ENCODE measurements at regions not wholly inside any gene's neighbourhood (a gene's known extent, or its start where the extent isn't known, plus 50 kb on each side); places are given as distances from the start of the nearest gene placed in this dataset.

DNA sequence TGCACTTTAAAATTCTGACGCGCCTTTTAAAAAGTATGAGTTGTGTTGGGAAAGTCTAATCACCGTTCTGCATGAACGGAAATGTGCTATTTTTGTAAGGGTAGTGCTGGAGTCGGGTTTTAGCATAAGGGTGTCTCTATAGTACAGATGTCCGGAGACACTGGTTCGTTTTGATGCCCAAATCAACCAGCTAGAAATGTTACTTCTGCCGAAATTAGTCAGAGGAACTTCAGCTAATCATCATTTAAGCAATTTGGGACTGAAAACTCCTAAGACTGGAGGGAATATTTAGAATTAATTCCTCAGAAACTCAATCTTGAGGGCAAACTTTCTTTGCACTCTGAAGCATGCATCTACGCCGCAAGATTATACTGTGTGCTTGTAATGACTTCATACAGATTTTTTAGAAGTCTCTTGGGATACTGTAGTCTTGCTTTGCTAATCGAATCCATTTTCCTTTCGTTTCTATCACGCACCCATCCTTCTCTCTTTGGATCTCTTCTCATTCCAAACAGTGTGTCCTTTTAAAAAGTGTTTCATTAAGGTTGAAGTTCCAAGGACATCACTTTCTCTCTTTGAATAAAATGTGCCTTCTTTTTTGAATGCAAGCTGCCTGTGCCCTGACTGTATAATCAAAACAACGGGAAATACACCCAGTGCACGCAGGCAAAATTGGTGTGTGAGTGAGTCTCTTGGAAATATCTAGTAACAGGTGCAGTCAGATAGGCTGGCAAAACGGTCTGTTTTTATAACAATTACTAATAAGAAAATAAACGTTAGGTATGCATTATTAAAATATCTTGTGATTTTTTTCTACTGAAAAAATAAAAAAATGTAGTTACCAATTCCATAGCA lies 270.9 kb upstream of the TCF4 start:
- Histone ChIP-seq H3K27me3 (no peaks in the 10 kb centered on the region), H3K9me3 (no peaks in the 10 kb centered on the region), H3K36me3 (no peaks in the 10 kb centered on the region), H3K27ac (no peak overlapping the region), H3K4me1 (ENCODE audit: insufficient read depth) (peaks cover 3% of the 10 kb centered on the region), H3K4me3 (no peak overlapping the region)
- intact Hi-C loops (cut with DNase I), result no loop called here
- DNase-seq, result no peak
- TF ChIP-seq, protein P1, sequence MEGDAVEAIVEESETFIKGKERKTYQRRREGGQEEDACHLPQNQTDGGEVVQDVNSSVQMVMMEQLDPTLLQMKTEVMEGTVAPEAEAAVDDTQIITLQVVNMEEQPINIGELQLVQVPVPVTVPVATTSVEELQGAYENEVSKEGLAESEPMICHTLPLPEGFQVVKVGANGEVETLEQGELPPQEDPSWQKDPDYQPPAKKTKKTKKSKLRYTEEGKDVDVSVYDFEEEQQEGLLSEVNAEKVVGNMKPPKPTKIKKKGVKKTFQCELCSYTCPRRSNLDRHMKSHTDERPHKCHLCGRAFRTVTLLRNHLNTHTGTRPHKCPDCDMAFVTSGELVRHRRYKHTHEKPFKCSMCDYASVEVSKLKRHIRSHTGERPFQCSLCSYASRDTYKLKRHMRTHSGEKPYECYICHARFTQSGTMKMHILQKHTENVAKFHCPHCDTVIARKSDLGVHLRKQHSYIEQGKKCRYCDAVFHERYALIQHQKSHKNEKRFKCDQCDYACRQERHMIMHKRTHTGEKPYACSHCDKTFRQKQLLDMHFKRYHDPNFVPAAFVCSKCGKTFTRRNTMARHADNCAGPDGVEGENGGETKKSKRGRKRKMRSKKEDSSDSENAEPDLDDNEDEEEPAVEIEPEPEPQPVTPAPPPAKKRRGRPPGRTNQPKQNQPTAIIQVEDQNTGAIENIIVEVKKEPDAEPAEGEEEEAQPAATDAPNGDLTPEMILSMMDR (IDR thresholded peaks at IDR 0.05), result no peak
- no peak for TF ChIP-seq POLR2A (IDR thresholded peaks at IDR 0.05)
- no peak for TF ChIP-seq EP300 (IDR thresholded peaks at IDR 0.05)
- WGBS, 3 donors, result 78 to 85% (median 84%) methylated on average over 17 of the region's 17 CpGs

DNA sequence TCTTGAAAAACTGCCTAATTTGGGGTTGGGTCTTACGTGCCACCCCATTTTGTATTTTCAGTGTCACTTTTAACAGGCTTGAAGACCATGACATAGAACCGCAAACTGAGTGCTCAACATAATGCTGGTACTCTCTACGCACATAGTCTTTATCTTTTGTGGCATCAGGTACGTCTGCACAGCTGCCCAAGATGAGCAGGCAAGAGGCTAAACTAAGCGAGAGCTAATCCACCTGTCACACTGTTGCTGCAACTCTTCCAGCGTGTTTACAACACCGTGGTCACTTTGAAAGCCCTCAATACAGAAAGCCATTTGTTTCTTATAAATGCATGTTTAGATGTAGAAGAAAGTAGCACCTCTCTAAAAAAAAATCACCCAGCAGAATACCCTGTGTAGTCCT lies 270.0 kb upstream of the TCF4 start:
- no peaks in the 10 kb centered on the region for H3K27me3 ChIP-seq
- 93 to 97% (median 94%) methylated on average over 7 of the region's 7 CpGs for WGBS, 3 donors
- TF ChIP-seq, protein P1 (IDR thresholded peaks at IDR 0.05), result no peak
- TF ChIP-seq EP300 (IDR thresholded peaks at IDR 0.05) (no peak), POLR2A (IDR thresholded peaks at IDR 0.05) (no peak)
- intact Hi-C loops (cut with DNase I), result no loop called here
- no peaks in the 10 kb centered on the region for H3K36me3 ChIP-seq
- H3K4me3 ChIP-seq, result no peak overlapping the region
- H3K9me3 ChIP-seq, result no peaks in the 10 kb centered on the region
- no peak overlapping the region for H3K27ac ChIP-seq
- no peaks in the 10 kb centered on the region for H3K4me1 ChIP-seq (ENCODE audit: insufficient read depth)
- DNase-seq, result no peak

DNA sequence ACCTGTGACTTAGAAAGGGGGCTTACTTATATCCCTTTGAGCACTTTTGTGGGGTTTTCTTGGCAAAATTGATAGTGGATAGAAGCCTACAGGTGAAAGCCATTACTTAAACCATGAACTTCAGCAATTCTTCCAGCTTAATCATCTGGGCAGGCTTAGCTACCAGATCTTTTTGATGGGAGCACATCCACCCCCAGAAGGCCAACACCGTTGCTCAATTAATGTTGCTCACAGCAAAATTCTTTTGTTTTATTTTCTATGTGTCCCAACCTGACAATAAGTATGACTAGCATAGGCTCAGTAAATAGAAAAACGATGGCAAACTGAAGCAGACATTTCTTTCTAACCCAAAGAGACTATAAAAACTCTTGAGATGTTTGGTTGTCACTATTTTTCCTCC lies 269.4 kb upstream of the TCF4 start:
- Histone ChIP-seq H3K4me3 (no peak overlapping the region), H3K36me3 (no peaks in the 10 kb centered on the region), H3K27me3 (no peaks in the 10 kb centered on the region), H3K27ac (no peak overlapping the region), H3K4me1 (ENCODE audit: insufficient read depth) (no peaks in the 10 kb centered on the region), H3K9me3 (no peaks in the 10 kb centered on the region)
- DNase-seq, result no peak
- intact Hi-C loops (cut with DNase I), result no loop called here
- WGBS, 3 donors, result 55 to 60% (median 59%) methylated on average over 2 of the region's 2 CpGs
- TF ChIP-seq POLR2A (IDR thresholded peaks at IDR 0.05) (no peak), EP300 (IDR thresholded peaks at IDR 0.05) (no peak)
- TF ChIP-seq, protein P1 (IDR thresholded peaks at IDR 0.05), result no peak

DNA sequence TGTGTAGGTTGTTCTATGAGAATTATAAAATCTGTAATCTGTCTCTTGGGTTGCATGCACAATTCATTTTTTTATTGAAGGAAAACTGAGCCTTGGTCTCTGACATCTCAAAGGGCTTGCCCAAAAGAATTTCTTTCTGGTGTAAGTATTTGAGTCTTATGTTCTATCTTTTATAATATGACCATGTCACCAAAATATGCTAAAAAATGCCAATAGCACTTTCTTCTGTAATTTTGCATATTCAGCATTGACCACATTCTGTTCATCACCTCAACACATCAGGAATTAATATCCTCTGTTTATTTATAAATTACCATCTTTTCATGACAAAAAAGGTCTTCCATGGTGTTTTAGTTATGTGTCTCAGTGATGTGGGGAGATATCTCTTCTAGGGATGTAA lies 268.7 kb upstream of the TCF4 start:
- Histone ChIP-seq H3K4me1 (ENCODE audit: insufficient read depth) (no peaks in the 10 kb centered on the region), H3K9me3 (no peaks in the 10 kb centered on the region), H3K36me3 (no peaks in the 10 kb centered on the region), H3K27me3 (no peaks in the 10 kb centered on the region), H3K27ac (no peak overlapping the region), H3K4me3 (no peak overlapping the region)
- no peak for TF ChIP-seq EP300 (IDR thresholded peaks at IDR 0.05)
- intact Hi-C loops (cut with DNase I), result no loop called here
- DNase-seq, result no peak

DNA sequence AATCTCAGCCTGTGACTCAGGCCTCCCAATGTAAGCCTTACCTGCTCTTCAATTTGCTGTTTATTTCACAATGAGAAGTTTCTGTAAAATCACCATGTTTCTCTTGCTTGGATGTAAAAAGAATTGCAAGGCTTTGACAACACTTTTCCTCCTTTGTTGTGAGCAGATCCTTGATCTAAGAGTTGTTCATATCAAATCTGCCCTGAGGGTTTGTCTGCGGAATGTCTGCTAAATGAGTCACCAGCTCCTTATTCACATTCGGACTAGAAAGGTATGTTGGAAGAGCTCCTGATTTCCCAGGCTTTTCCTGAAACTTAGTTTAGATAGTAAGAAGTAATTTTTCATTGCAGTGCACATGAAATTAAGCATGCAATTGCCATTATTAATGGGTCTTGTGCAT lies 268.2 kb upstream of the TCF4 start:
- Histone ChIP-seq H3K36me3 (no peaks in the 10 kb centered on the region), H3K9me3 (no peaks in the 10 kb centered on the region), H3K4me1 (ENCODE audit: insufficient read depth) (no peaks in the 10 kb centered on the region), H3K4me3 (no peak overlapping the region), H3K27ac (no peak overlapping the region), H3K27me3 (no peaks in the 10 kb centered on the region)
- TF ChIP-seq, protein P1 (IDR thresholded peaks at IDR 0.05), result no peak
- TF ChIP-seq POLR2A (IDR thresholded peaks at IDR 0.05), result no peak
- no peak for TF ChIP-seq EP300 (IDR thresholded peaks at IDR 0.05)
- 27 to 51% (median 33%) methylated on average over 2 of the region's 2 CpGs for WGBS, 3 donors
- intact Hi-C loops (cut with DNase I), result no loop called here
- DNase-seq, result no peak

Data from ovary (tissue), 7 donors.